ENCODE measurements at regions not wholly inside any gene's neighbourhood (a gene's known extent, or its start where the extent isn't known, plus 50 kb on each side); places are given as distances from the start of the nearest gene placed in this dataset.

DNA sequence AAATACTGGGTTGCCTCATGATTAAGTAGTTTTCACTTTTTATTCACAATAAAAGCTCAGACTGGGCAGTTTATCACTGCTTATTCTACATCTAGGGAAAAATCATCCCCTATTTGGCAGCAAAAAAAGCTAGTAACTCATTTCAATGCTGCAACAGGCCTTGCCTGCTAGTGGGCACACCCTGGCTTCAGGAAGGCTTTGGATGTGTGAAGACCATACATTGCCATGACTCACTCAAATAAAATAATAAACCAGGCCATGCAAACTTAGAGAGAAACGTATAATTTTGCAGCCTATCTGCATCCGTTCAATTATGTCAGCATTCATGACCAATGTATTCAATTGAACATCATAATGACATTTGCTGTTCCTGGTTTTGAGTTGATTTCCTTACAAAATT lies 402.9 kb downstream of the PIK3R1 start:
- no peak for DNase-seq

DNA sequence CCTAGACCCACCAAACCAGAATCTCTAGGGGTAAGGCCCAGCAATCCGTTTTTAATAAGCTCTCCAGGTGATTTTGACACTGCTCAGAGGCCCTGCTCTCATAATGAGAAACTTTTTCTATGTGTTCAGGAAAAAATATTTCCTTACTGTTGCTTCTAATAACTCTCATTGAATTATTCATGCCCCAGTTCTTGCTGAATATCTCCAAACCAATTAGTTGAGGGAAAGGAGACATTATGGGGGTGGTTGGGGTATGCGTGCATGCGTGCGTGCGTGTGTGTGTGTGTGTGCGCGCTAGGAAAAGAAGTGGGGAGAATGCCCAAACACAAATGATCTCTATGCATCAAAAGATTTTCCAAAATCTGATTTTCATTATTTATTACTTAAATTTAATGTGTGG lies 411.4 kb downstream of the PIK3R1 start:
- DNase-seq, result no peak

GRCh38 chr5:68628082-68628814 lies 412.7 kb downstream of the PIK3R1 start:
- no peak for DNase-seq

- no peak for DNase-seq
Measured at GRCh38 chr5:68630354-68630753, 414.8 kb downstream of the PIK3R1 start.

DNA sequence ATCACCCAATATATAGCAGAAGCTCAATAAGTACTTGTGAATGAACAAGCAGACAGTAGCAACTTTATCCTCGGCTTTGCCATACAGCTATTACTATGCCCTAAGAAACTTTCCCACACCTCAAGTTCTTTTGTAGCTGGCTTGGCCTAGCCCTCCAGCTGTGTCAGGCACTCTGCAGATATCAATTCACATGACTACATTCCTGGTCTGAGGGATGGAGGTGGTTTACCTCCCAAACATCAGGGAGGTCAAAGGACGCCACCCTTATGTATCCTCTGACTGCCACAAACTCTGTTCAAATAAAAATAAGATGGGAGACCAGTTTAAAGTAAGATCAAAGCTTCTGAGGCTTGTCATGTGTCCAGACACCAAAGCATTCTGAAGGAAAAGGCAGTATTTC lies 416.3 kb downstream of the PIK3R1 start:
- DNase-seq, result no peak

DNA sequence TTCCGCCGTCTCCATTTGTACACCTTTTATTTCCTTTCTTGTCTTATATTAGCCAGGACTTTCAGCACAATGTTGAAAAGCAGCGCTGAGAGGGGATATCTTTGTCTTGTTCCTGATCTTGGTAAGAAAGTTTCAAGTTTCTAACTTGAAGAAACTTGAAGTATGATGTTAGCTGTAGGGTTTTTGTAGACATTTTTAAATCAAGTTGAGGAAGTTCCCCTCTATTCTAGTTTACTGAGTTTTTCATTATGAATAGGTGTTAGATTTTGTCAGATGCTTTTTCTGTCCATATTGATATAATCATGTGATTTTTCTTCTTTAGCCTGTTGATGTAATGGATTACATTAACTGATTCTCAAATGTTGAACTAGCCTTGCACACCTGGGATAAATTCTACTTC lies 425.7 kb downstream of the PIK3R1 start:
- no peak for DNase-seq

- no peak for DNase-seq
Measured at GRCh38 chr5:68643064-68643463, 427.5 kb downstream of the PIK3R1 start.

DNA sequence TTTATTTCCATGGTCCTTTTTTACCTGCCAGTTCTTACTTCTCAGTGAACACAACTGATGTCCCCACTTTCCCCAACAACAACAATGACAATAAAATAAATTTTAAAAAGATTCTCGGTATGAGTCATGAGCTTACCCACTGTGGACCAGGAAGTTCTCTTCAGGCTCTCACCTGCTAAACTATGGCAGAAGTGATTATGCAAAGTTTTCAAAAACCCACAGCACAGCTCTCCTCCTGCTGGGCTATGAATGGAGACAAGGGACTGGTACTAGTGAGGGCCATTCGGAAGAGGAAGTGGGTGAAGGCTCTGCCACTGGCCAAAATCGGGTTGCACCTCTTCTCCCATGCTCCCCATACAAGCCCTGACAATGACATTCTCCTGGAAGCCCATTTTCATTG lies 429.4 kb downstream of the PIK3R1 start:
- DNase-seq, result no peak

DNA sequence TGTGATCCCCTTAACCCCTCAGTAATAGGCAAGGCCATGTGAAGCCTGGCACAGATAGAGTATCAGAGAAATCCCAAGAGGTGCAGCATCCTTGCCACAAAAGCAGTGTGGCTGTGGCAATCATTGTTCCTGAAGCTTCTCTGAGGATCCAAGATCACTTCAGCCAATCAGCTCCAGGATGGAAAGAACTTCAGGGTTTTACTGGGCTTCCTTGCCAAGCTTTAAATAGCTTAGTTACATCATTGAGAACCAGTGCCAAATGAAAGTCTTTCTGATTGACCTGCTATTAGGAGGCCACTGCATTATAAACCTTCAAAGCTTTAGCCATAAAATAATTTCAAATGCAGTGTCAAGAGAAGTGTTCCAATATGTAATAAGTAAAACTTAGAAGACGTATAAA lies 430.6 kb downstream of the PIK3R1 start:
- DNase-seq, result no peak

DNA sequence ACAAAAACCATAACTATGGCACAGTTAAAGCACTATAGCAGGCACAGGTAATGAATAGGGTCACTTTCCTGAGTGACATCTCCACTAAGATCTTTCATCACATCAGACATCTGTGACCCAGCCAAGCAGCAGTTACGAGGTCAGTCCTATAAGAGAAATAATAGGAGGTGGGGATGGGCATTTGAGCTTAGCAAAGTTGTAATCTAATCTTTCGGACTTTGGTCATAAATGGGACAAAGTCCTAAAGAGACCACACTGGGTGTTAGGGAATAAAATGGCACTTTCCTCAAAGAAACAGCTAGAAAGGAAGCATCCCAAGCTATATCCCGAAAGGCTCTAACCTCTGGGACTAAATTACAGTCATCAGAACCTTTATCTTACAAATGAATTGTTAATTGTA lies 432.2 kb downstream of the PIK3R1 start:
- no peak for DNase-seq

DNA sequence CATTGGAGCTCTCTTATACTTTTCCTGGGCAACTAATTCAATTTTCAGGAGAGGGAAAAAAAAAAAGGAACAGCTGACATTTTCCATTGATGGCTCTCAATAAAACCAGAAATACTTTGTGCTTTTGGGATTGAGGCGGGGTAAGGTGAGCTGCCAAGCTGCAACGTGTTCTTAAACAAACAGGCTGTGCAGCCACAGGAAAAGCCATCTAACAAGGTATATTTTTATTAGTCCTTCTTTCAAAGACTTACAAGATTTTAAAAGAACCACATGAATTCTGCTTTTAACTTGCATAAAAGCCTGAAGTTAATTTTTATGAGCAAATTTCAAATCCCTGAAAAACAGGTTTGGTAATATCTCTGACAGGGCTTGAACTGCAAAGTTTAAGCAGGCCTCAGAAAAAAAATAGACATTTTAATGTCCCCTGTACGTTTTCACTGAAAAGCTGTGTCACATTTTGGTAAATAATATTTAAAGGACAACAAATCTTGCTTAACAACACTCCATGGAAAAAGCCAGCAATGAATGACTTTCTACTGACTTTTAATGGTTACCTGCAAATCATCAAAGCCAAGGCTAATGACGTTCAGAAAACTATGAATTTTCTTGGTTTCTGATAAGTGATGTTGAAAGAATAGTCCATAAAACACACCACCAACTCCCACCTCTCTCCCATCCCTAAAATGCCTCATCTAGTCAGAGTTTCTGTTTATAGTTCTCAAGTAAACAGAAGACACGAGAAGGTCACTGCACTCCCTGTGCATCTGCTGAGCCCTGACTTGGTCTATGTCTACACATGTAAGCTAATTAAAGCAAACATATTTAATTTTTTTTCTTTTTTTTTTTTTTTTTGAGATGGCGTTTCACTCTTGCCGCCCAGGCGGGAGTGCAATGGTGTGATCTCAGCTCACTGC lies 433.6 kb downstream of the PIK3R1 start:
- DNase-seq, result no peak

DNA sequence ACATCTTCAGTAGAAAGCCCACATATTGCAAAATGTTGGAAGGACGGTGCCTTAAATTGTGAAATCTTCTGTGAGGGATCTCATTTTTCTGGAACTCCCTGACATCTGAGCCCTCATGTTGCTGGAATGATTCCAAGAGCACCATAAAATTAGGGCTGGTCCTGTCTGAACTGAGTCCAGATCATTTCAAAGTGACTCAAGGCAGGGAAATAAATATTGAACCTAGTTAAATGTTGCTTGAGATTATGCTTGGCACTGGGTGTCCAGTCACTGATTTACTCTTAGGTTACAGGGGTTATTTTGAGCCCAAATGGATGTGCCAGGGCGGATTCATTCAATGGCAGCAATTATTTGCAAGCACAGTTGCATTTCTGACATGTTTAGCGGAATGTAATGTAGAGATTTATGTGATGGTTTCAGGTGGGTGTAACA lies 437.0 kb downstream of the PIK3R1 start:
- DNase-seq, result no peak

GRCh38 chr5:68653471-68653870 lies 437.9 kb downstream of the PIK3R1 start:
- DNase-seq, result no peak

DNA sequence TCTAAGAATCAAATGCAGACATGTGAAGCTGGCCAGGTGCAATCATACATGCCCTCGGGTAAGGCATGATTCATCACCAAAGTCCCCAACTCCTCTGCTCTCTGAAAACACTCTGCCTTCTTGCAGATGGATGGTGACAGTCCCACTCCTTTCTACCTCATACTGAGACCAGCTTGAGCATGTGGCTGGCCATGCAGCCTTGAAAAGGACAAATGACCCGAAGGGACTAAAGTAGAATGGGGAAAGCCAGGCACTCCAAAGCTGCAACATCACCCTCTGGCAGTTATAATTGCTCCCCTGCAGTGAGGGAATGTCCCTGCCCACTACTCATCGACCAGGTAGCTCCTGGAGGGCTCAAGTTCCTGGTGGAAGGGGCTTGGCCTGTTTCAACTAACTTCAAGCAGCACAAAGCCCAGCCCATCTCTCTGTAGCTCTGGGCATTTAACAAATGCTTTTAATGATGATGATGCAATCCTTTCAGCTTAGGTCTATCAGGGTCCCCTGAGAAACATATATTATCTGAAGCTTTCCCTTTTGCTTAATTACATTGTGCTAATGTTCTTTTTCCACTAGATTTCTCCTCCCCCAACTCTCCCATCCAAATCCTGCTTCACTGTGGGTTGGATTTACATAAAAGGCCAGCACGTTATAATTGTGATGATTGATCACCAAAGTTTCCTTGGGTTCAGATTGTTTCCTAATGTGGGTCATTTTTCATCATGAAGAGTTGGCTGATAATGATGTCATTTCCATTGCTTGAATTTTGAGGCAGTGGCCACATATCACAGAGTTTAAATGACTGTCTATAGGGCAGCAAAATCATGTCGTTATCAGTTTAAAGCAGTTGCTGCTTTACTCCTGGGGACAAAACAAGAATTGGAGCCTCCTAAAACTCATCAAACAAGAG lies 436.5 kb upstream of the SLC30A5 start:
- no peak for DNase-seq

DNA sequence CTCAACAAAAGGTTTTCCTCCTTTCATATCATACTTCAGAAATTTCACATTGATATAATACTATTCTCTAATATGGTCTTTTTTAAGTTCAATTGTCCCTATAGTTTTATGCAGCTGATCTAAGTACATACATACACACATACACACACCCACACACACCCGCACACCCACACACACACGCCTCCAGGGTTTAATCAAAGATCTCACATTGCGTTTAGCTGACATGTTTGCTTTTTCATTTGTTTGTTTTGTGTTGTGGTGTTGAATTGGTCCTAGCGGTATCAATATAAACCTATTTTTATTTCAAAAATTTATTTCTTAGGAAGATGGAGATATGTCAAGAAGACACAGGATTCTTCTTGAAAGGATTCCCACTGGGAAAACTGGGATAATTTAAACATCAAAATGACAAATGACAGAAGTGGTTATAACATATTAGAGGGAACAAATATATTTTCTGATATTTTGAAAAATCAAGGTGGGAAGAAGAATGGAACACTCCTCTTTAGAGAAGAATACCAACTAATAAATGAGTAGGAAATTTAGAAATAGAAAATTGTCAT lies 434.9 kb upstream of the SLC30A5 start:
- DNase-seq, result no peak

DNA sequence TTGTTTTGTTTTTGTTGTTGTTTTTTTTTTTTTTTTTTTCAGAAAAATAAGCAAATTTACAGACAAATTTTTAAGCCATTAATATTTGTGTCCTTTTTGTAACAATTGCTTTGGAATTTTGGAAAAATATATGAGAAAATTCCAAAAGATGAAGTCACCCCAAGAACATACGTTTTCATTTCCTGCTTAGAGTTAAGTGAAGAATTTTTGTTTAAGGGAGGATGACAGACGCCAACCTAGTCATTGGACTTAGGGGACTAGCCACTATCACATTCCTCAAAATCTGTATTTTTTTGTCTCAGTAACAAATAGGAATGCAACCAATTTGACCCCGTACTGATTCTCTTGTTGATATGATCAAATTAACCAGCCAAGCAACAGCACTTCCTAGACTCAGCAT lies 433.9 kb upstream of the SLC30A5 start:
- DNase-seq, result no peak

DNA sequence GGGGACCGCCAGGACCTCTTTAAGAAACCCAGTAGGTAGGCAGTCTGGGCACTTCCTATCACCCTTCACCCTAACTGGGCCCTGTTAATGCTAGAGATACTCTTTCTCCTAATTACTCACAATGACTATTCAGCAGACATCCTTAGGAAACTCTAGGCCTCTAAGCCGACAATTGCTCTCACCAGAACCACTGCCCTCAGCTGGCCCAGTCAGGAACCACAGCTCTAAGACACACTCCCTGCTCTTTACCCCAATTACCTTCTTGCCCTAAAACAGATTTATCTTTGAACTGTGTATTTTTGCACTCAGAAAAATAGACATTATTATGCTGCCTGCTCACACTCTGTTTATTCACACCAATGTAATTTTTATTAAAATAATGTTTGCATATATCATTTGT lies 432.6 kb upstream of the SLC30A5 start:
- DNase-seq, result no peak

- DNase-seq, result no peak
Measured at GRCh38 chr5:68662804-68663307, 431.0 kb upstream of the SLC30A5 start.

DNA sequence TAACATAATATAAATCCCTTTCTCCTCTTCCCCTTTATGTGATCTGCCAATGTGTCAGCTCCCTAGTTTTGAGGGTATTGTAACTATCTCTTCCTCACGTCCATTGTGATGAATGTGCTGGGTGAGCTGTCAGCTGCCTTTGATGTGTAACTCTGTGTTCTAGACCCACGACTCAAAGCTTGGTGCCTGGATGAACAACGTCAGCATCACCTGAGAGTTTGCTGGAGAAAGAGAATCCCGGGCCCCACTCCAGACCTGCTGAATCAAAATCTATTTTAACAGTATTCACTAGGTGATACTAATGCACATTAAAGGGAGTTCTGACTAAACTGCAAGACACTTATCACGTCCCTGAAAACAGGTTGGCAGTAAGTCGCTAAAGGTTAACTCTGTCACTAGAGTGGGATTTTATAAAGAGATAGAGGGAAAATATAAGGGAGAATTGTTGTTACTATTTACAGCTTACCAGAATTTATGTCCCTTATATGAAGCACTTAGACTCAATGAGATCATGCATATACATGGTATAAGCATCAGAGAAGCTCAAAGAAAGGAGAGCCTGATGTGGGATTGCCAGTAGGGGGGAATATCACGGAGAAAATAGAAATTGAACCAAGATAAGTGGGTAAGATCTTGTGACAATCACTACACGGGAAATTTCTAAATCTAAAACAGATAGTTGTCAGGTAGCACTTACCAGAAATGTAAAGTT lies 423.8 kb upstream of the SLC30A5 start:
- no peak for DNase-seq

DNA sequence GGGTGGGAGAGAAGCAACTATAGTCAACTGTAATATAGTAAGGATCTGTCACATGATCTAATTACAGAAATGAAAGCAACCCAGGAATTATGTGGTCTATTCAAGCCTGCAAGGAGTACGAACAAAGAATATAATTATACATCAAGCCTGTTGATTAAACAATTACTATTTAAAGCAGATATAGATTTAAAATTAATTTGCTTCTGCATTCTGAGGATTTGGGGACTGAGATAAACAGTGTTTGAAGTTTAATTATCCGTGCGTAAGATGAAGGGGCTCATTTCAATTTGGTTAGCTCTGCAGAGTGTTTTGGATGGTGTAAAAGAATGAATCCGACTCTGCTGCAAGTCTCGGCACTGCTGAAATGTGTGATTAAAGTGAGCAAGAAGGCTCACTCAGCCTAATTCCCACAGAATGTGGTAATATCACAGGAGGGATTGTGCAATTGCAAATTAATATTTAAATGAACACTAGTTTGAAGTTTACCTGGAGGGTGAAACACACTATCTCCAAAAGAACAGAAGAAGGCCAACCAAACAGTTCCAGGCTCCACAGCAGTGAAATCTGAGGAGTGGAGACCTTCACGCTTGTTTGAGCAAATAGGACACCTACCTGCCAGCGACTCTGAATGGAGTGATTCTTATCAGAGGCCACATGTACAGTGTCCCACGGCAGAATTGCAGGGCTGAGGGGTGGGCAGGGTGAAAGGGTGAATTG lies 420.6 kb upstream of the SLC30A5 start:
- DNase-seq, result no peak

DNA sequence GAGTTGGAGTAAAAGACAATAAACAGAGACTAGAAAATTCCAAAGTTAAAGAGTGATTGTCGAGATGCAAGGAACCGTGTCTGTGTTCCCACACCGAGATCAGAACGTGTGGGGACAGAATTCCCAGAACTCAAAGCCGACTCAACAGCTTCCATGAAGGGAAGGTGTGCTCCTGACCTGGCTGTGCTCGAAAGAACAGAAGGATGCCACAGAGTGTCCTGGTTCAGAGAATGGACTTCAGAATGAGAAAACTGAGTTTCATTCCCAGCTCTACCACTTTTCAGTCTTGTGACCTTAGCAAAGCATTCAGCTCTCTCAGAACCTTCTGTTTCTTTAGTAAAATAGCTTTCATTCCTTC lies 420.0 kb upstream of the SLC30A5 start:
- DNase-seq, result no peak
